ENCODE measurements at regions not wholly inside any gene's neighbourhood (a gene's known extent, or its start where the extent isn't known, plus 50 kb on each side); places are given as distances from the start of the nearest gene placed in this dataset.

- TF ChIP-seq EZH2phosphoT487 (IDR thresholded peaks at IDR 0.05; ENCODE audit: insufficient read depth, low read depth) (no peak), EZH2 (IDR thresholded peaks at IDR 0.05; ENCODE audit: insufficient read depth, poor library complexity, severe bottlenecking) (no peak)
Measured at GRCh38 chr5:145441228-145441627, 393.9 kb downstream of the PRELID2 start.
